NOMO-1 (cell line): ENCODE measurements at regions not wholly inside any gene's neighbourhood (a gene's known extent, or its start where the extent isn't known, plus 50 kb on each side); places are given as distances from the start of the nearest gene placed in this dataset.

ENCODE experiments used
- DNase-seq, 2 experiments: peaks; one replicate each; lab custom pipeline; 2025; ENCODE audit not compliant: unreplicated experiment in 2 of 2; lab: John Stamatoyannopoulos, UW

DNA sequence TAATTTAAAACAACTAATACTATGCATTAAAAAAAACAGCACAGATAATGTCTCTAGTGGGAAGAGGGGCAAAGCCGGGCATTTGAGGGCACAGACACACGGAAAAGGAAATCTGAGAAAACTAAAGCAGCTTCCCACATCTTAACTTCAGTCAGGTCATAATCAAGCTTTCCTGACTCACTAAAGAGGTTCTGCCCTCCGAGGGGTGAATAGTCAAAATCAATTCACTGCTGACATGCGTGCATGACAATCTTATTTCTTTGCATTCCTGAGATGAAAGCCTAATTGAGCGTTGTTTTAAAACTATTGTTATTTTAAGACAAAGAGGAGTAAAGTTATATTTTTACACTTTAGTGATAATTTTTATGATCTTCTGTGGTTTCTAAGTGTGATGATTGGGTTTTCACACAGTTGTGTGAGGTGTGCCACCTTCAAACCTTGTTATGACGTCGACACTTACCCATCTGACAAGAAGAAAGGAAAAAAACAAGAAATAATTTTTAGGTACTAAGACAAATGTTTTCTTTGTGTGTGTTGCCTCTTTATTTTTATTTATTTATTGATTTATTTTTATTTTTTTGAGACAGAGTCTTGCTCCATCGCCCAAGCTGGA, 90.9 kb downstream of the GATA6 start:
- DNase-seq = no peak

DNA sequence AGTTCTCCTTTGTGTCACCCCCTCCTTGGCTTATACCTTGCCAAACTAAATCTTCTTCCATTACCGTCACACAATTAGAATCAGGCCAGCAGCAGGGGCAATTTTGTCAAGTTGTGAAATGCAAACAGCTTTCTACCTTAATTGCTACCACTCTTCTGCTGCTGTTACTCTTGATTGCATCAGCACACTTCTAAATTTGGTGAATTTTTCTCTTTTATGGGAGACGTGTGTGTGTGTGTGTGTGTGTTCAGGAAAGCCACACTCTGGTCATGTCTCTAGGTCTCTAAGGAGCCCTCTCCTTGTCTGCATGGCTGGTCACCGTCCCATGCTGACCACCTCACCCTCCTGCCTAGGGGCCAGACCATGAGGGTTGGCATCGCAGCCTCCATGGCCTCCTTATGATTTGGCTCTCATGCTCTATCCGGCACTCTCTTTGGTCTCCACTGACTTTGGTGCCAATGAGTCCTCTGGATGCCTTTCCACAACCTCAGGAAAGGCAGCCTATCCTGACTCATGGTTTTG, 87.7 kb downstream of the GATA6 start:
- DNase-seq = peak; percentile 73 to 83

GRCh38 chr18:22254088-22254487, 84.7 kb downstream of the GATA6 start:
- no peak for DNase-seq

- DNase-seq = no peak
Measured at GRCh38 chr18:22253676-22254075, 84.3 kb downstream of the GATA6 start.

GRCh38 chr18:22253156-22253555, 83.8 kb downstream of the GATA6 start:
- DNase-seq = no peak
